H1 (cell line): ENCODE measurements at regions not wholly inside any gene's neighbourhood (a gene's known extent, or its start where the extent isn't known, plus 50 kb on each side); places are given as distances from the start of the nearest gene placed in this dataset.

ENCODE experiments used
- ASH2L ChIP-seq: fragments of 200-600, 300-600 bp; sonication (generic); IDR thresholded peaks from one replicate; pipeline ENCODE4 v1.7.1; 2017; ENCODE audit warnings: low read length
- CEBPB ChIP-seq: IDR thresholded peaks from 2 replicates; pipeline ENCODE4 v1.6.1; 2012; ENCODE audit warnings: low read depth, low read length
- JUND ChIP-seq: IDR thresholded peaks from 2 replicates; pipeline ENCODE4 v1.6.1; 2011; ENCODE audit warnings: mild to moderate bottlenecking, improper control_type of control experiment, low read length
- POLR2A ChIP-seq, 2 experiments: IDR thresholded peaks; 1 replicate in 1 of 2; 2 replicates in 1 of 2; pipeline ENCODE4 v1.6.1; 2011; ENCODE audit warnings: low read depth in 2 of 2, low read length in 2 of 2, mild to moderate bottlenecking in 2 of 2; ENCODE audit errors: control extremely low read depth in 1 of 2
- POLR2AphosphoS5 ChIP-seq: IDR thresholded peaks from 2 replicates; pipeline ENCODE4 v1.6.1; 2011; ENCODE audit warnings: low read depth, low read length
- RAD21 ChIP-seq, 2 experiments: IDR thresholded peaks in 1 of 2; conservative IDR thresholded peaks in 1 of 2; 2 replicates each; pipeline ENCODE4 v1.6.1; 2011; ENCODE audit warnings: low read depth in 2 of 2, low read length in 2 of 2, improper control_type of control experiment in 1 of 2, inconsistent platforms in 1 of 2, mild to moderate bottlenecking in 1 of 2, moderate library complexity in 1 of 2
- SP2 ChIP-seq: IDR thresholded peaks from 2 replicates; pipeline ENCODE4 v1.6.1; 2012; ENCODE audit warnings: mild to moderate bottlenecking, low read length, inconsistent platforms
- TF ChIP-seq, protein P1 (sequence below), 3 experiments: IDR thresholded peaks; 1 replicate in 2 of 3; 2 replicates in 1 of 3; pipeline versions ENCODE4 v1.5.1 to v1.6.1; 2011; ENCODE audit warnings: low read length in 3 of 3, mild to moderate bottlenecking in 3 of 3, inconsistent platforms in 2 of 3, low read depth in 1 of 3, moderate library complexity in 1 of 3; ENCODE audit not compliant: insufficient read depth in 1 of 3; ENCODE audit errors: control extremely low read depth in 1 of 3

DNA sequence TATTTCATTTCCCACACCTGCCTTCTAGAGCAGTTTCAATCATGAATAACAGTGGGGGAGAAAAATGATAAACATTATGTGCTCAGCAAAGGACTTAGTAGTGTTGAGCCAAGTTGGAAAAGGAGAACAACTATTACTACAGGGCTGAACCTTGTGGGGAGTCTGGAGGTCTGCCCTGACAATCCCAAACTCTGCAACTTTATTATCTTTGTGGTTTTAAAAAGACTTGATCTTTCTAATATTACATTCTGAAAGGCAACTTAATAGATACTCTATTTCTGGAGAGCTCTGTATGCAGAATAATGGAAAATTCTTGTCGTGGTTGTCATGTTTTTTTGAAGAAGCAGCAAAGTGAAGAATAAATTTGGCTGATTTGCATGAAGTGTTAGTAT, 116.1 kb downstream of the SPCS3 start:
- no peak for TF ChIP-seq RAD21 (IDR thresholded peaks at IDR 0.05 in 1 of 2, conservative IDR thresholded peaks at IDR 0.05 in 1 of 2; ENCODE audit: low read depth in 2 of 2, low read length in 2 of 2)
- TF ChIP-seq CEBPB = no peak
- TF ChIP-seq, protein P1, sequence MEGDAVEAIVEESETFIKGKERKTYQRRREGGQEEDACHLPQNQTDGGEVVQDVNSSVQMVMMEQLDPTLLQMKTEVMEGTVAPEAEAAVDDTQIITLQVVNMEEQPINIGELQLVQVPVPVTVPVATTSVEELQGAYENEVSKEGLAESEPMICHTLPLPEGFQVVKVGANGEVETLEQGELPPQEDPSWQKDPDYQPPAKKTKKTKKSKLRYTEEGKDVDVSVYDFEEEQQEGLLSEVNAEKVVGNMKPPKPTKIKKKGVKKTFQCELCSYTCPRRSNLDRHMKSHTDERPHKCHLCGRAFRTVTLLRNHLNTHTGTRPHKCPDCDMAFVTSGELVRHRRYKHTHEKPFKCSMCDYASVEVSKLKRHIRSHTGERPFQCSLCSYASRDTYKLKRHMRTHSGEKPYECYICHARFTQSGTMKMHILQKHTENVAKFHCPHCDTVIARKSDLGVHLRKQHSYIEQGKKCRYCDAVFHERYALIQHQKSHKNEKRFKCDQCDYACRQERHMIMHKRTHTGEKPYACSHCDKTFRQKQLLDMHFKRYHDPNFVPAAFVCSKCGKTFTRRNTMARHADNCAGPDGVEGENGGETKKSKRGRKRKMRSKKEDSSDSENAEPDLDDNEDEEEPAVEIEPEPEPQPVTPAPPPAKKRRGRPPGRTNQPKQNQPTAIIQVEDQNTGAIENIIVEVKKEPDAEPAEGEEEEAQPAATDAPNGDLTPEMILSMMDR (IDR thresholded peaks at IDR 0.05; ENCODE audit: control extremely low read depth in 1 of 3, insufficient read depth in 1 of 3, low read depth in 1 of 3, low read length in 3 of 3) = no peak
- TF ChIP-seq POLR2AphosphoS5 = no peak
- no peak for TF ChIP-seq JUND
- TF ChIP-seq SP2 = no peak
- no peak for TF ChIP-seq ASH2L
- no peak for TF ChIP-seq POLR2A (IDR thresholded peaks at IDR 0.05; ENCODE audit: control extremely low read depth in 1 of 2, low read depth in 2 of 2, low read length in 2 of 2)
